Fibroblast of mammary gland (primary cell): ENCODE measurements at regions not wholly inside any gene's neighbourhood (a gene's known extent, or its start where the extent isn't known, plus 50 kb on each side); places are given as distances from the start of the nearest gene placed in this dataset.

Experiments used
- DNase-seq: peaks from one replicate; pipeline ENCODE4 v3.0.0-alpha.2; 2010; ENCODE audit warnings: low read depth
- H3K4me3 ChIP-seq: 2 replicates; pipeline ENCODE4 v1.5.1; 2011; ENCODE audit warnings: low read depth, mild to moderate bottlenecking, low read length, moderate library complexity; ENCODE audit not compliant: control insufficient read depth
- CTCF ChIP-seq: conservative IDR thresholded peaks from 2 replicates; pipeline ENCODE4 v1.5.1; 2011; ENCODE audit warnings: low read depth, low read length, inconsistent platforms; ENCODE audit not compliant: control insufficient read depth, insufficient read depth

DNA sequence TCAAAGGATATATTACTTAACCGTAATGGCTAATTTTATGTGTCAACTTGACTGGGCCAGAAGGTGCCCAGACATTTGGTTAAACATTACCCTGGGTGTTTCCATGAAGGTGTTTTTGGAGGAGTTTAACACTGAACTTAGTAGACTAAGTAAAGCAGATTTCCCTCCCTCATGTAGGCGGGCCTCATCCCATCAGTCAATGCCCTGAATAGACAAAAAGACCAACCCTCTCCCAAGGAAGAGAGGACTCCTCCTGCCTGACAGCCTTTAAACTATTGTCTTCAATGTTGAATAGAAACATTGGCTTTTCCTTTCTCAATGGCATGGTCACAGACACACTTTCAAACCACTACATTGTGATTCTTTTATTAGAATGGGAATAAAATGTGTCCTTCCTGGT lies 121.9 kb downstream of the SETD4 start:
- TF ChIP-seq CTCF, result no peak
- H3K4me3 ChIP-seq, result no peak overlapping the region
- no peak for DNase-seq

- no peak overlapping the region for H3K4me3 ChIP-seq
- peak; percentile 96 for DNase-seq
- peak; percentile 53 for TF ChIP-seq CTCF
Observed at GRCh38 chr21:35933466-35933865, 126.9 kb downstream of the SETD4 start.

GRCh38 chr21:35932232-35932911 lies 128.0 kb downstream of the SETD4 start:
- peak; percentile 99 for DNase-seq
- no peak overlapping the region for H3K4me3 ChIP-seq
- TF ChIP-seq CTCF, result no peak

DNA sequence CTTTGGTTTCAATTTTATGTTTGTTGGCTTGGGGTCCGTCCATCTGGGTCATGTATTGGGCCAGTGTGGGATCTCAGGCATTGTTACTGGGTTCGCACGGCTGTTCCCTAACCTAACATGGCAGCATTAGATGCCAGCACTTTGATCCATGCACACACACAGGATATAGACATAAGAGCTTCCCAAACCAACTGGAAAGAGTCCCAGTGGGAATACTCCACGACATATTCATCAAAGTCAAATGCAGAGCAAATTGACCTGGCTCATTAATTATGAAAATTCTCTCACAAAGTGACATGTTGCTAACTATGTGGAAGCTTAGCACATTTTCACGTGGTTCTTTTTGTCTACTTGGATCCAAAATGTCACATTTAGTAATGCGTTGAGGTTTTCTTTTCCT lies 130.4 kb downstream of the SETD4 start:
- no peak overlapping the region for H3K4me3 ChIP-seq
- TF ChIP-seq CTCF, result no peak
- no peak for DNase-seq

DNA sequence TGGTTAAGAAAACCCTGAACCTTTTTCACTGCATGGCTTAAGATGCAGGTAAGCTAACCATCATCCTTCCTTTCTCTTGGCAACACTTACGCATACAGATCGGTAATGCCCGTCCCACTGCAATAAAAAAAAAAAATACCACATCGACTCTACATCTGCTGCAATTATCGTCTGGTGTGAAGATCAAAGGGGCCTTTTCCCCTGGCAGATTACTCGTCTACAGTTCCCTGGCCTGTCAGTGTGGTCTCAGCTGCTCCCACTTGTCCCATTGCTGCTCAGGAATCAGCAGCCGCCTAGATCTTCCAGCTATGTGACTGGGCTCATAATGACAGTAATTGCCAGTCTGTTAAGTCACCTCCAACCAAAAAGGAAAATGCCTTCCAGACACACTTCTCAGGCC lies 133.1 kb downstream of the SETD4 start:
- DNase-seq, result no peak
- no peak for TF ChIP-seq CTCF
- no peak overlapping the region for H3K4me3 ChIP-seq

DNA sequence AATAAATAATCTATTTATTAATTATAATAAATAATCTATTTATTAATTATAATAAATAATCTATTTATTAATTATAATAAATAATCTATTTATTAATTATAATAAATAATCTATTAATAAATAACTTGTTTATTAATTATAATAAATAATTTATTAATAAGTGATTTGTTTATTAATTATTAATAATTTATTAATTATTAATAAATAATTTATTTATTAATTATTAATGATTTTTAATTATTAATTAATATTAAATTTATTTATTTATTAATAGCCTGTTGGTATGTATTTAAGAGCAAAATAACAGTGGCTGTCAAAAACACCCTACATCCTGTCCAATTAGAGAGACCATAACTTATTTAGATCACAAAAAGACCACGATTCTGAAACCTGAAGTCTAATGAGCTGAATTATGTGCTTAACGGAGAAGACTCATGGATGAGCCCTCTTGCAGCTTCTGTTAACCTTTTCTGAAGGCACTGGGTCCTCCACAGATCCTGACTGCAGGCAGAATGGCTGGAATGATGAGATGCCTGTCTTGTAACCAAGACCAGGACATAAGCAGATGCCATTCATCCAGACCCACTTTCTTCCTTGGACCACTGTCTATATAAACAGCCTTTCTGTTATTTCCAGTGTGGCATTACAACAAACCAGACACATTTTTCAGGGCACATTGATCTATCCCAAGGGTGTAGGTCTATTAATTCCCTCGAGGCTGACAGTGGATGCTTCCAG lies 134.2 kb downstream of the SETD4 start:
- no peak for DNase-seq
- no peak for TF ChIP-seq CTCF
- no peak overlapping the region for H3K4me3 ChIP-seq

GRCh38 chr21:35925497-35925896 lies 134.8 kb downstream of the SETD4 start:
- DNase-seq, result peak; percentile 80
- H3K4me3 ChIP-seq, result no peak overlapping the region
- no peak for TF ChIP-seq CTCF
